OCI-LY1 (cell line): ENCODE measurements at regions not wholly inside any gene's neighbourhood (a gene's known extent, or its start where the extent isn't known, plus 50 kb on each side); places are given as distances from the start of the nearest gene placed in this dataset.

Experiments
- H2AFZ ChIP-seq: fragments of 200-600 bp; sonication (generic), shearing (Covaris generic); 2 replicates; pipeline ENCODE4 v1.6.0; 2014; ENCODE audit warnings: antibody characterized with exemption, mild to moderate bottlenecking, low read length
- H3F3A ChIP-seq: fragments of 200-600 bp; sonication (generic), shearing (Covaris generic); 2 replicates; pipeline ENCODE4 v1.6.0; 2014; ENCODE audit warnings: mild to moderate bottlenecking, antibody characterized with exemption, low read length, moderate library complexity; ENCODE audit not compliant: insufficient read depth
- H3K27ac ChIP-seq: fragments of 200-600 bp; sonication (generic); 2 replicates; pipeline ENCODE4 v1.5.1; 2014; ENCODE audit warnings: low read length, mixed run types, mild to moderate bottlenecking, low read depth; ENCODE audit not compliant: poor library complexity, severe bottlenecking
- H3K27me3 ChIP-seq: fragments of 200-600 bp; sonication (generic); 2 replicates; pipeline ENCODE4 v1.6.0; 2014; ENCODE audit warnings: antibody characterized with exemption, mild to moderate bottlenecking, low read length, moderate library complexity; ENCODE audit not compliant: insufficient read depth
- H3K36me3 ChIP-seq: fragments of 200-600 bp; sonication (generic); 2 replicates; pipeline ENCODE4 v1.6.1; 2014; ENCODE audit warnings: mild to moderate bottlenecking, antibody characterized with exemption, low read length, moderate library complexity, mixed read lengths; ENCODE audit not compliant: insufficient read depth
- H3K4me1 ChIP-seq: fragments of 200-600 bp; sonication (generic); 2 replicates; pipeline ENCODE4 v1.5.1; 2014; ENCODE audit warnings: mild to moderate bottlenecking, low read length, moderate library complexity; ENCODE audit not compliant: insufficient read depth, severe bottlenecking
- H3K4me2 ChIP-seq: fragments of 200-600 bp; sonication (generic), shearing (Covaris generic); 2 replicates; pipeline ENCODE4 v1.6.1; 2014; ENCODE audit warnings: low read length
- H3K4me3 ChIP-seq: fragments of 200-600 bp; sonication (generic); 2 replicates; pipeline ENCODE4 v1.5.1; 2014; ENCODE audit warnings: low read length, low read depth, mild to moderate bottlenecking, mixed read lengths; ENCODE audit not compliant: poor library complexity, severe bottlenecking
- H3K79me2 ChIP-seq: fragments of 200-600 bp; shearing (Covaris generic); 2 replicates; pipeline ENCODE4 v1.6.1; 2016; ENCODE audit warnings: mixed run types, low read length, mixed read lengths; ENCODE audit not compliant: insufficient read depth
- H3K9ac ChIP-seq: fragments of 200-600 bp; sonication (generic), shearing (Covaris generic); 2 replicates; pipeline ENCODE4 v1.6.1; 2014; ENCODE audit warnings: mild to moderate bottlenecking, low read length, mixed read lengths
- H3K9me2 ChIP-seq: fragments of 200-600 bp; sonication (generic), shearing (Covaris generic); 2 replicates; pipeline ENCODE4 v1.6.1; 2014; ENCODE audit warnings: low read depth, mild to moderate bottlenecking, low read length, mixed read lengths
- H3K9me3 ChIP-seq: fragments of 200-600 bp; shearing (Covaris generic); 2 replicates; pipeline ENCODE4 v1.6.1; 2014; ENCODE audit warnings: low read length, mixed read lengths
- H4K20me1 ChIP-seq: fragments of 200-600 bp; sonication (generic), shearing (Covaris generic); 2 replicates; pipeline ENCODE4 v1.6.0; 2016; ENCODE audit warnings: mild to moderate bottlenecking, low read length; ENCODE audit not compliant: insufficient read depth
- CTCF ChIP-seq: fragments of 200-600 bp; sonication (generic), shearing (Covaris generic); IDR thresholded peaks from 2 replicates; pipeline ENCODE4 v1.5.1; 2017; ENCODE audit warnings: mild to moderate bottlenecking, antibody characterized with exemption, low read length, moderate library complexity, mixed read lengths
- EZH2 ChIP-seq: fragments of 200-600 bp; sonication (generic), shearing (Covaris generic); IDR thresholded peaks from 2 replicates; pipeline ENCODE4 v1.8.0; 2017; ENCODE audit warnings: borderline replicate concordance, mixed run types, mild to moderate bottlenecking, antibody characterized with exemption, low read length, moderate library complexity, mixed read lengths

- Histone ChIP-seq H3F3A (no peaks in the 10 kb centered on the region), H3K9me2 (no peaks in the 10 kb centered on the region), H3K4me1 (no peaks in the 10 kb centered on the region), H2AFZ (no peak overlapping the region), H3K79me2 (no peaks in the 10 kb centered on the region), H3K9me3 (no peaks in the 10 kb centered on the region), H3K36me3 (no peaks in the 10 kb centered on the region), H3K4me3 (no peak overlapping the region), H3K4me2 (no peak overlapping the region), H3K9ac (no peak overlapping the region), H4K20me1 (no peaks in the 10 kb centered on the region), H3K27ac (no peak overlapping the region), H3K27me3 (no peaks in the 10 kb centered on the region)
- no peak for TF ChIP-seq EZH2
- no peak for TF ChIP-seq CTCF
Observed at GRCh38 chr13:34721631-34722595, 220.2 kb upstream of the NBEA start.

- Histone ChIP-seq H3K9me2 (no peaks in the 10 kb centered on the region), H3K36me3 (no peaks in the 10 kb centered on the region), H3F3A (no peaks in the 10 kb centered on the region), H4K20me1 (no peaks in the 10 kb centered on the region), H3K4me2 (no peak overlapping the region), H3K79me2 (no peaks in the 10 kb centered on the region), H2AFZ (no peak overlapping the region), H3K27me3 (no peaks in the 10 kb centered on the region), H3K4me3 (no peak overlapping the region), H3K4me1 (no peaks in the 10 kb centered on the region), H3K9ac (no peak overlapping the region), H3K9me3 (no peaks in the 10 kb centered on the region), H3K27ac (no peak overlapping the region)
- TF ChIP-seq CTCF: no peak
- no peak for TF ChIP-seq EZH2
Observed at GRCh38 chr13:34722922-34723321, 219.1 kb upstream of the NBEA start.

- Histone ChIP-seq H3K9me2 (no peaks in the 10 kb centered on the region), H3K9ac (no peak overlapping the region)
Observed at GRCh38 chr13:34730961-34731360, 211.1 kb upstream of the NBEA start.

More at GRCh38 chr13:34730961-34731360, 211.1 kb upstream of the NBEA start:
- Histone ChIP-seq H3K4me3 (no peak overlapping the region), H2AFZ (no peak overlapping the region), H3K27me3 (no peaks in the 10 kb centered on the region), H3K27ac (no peak overlapping the region), H3K79me2 (no peaks in the 10 kb centered on the region), H4K20me1 (no peaks in the 10 kb centered on the region), H3K4me1 (no peaks in the 10 kb centered on the region), H3K4me2 (no peak overlapping the region), H3F3A (no peaks in the 10 kb centered on the region), H3K36me3 (no peaks in the 10 kb centered on the region), H3K9me3 (no peaks in the 10 kb centered on the region)
- TF ChIP-seq CTCF (no peak), EZH2 (no peak)
